Naive B cell (primary cell): ENCODE measurements at regions not wholly inside any gene's neighbourhood (a gene's known extent, or its start where the extent isn't known, plus 50 kb on each side); places are given as distances from the start of the nearest gene placed in this dataset.

Experiments
- ATAC-seq, 2 donors: fragments of 150-1000 bp; cut with Tn5 transposase; 2 replicates each; pipeline ENCODE4 v1.10.0; 2021; ENCODE audit warnings: low read depth in 2 of 2, mild to moderate bottlenecking in 2 of 2, moderate library complexity in 2 of 2
- DNase-seq: peaks from one replicate; pipeline ENCODE4 v3.0.0; 2022
- H3K27ac Mint-ChIP-seq, 6 donors: one replicate each; pipeline ENCODE4 v1.8.0; 2020 to 2022; ENCODE audit warnings: mild to moderate bottlenecking in 6 of 6, mixed read lengths in 6 of 6, moderate library complexity in 5 of 6, inconsistent platforms in 2 of 6
- H3K27me3 Mint-ChIP-seq, 3 donors: one replicate each; pipeline ENCODE4 v1.8.0; 2021 to 2022; ENCODE audit warnings: mixed read lengths in 3 of 3, mild to moderate bottlenecking in 1 of 3
- H3K36me3 Mint-ChIP-seq, 2 donors: one replicate each; pipeline ENCODE4 v1.8.0; 2020 to 2022; ENCODE audit warnings: mixed read lengths in 2 of 2, inconsistent platforms in 1 of 2, mild to moderate bottlenecking in 1 of 2
- H3K4me1 Mint-ChIP-seq, 3 donors: one replicate each; pipeline ENCODE4 v1.8.0; 2020 to 2022; ENCODE audit warnings: mixed read lengths in 3 of 3, inconsistent platforms in 1 of 3, mild to moderate bottlenecking in 1 of 3, moderate library complexity in 1 of 3
- H3K4me3 Mint-ChIP-seq, 8 donors: one replicate each; pipeline ENCODE4 v1.8.0; 2020 to 2022; ENCODE audit warnings: mild to moderate bottlenecking in 8 of 8, mixed read lengths in 8 of 8, moderate library complexity in 8 of 8, inconsistent platforms in 2 of 8
- H3K9me3 Mint-ChIP-seq, 7 donors: one replicate each; pipeline ENCODE4 v1.8.0; 2020 to 2022; ENCODE audit warnings: mixed read lengths in 7 of 7, mild to moderate bottlenecking in 5 of 7, inconsistent platforms in 2 of 7, moderate library complexity in 1 of 7

DNA sequence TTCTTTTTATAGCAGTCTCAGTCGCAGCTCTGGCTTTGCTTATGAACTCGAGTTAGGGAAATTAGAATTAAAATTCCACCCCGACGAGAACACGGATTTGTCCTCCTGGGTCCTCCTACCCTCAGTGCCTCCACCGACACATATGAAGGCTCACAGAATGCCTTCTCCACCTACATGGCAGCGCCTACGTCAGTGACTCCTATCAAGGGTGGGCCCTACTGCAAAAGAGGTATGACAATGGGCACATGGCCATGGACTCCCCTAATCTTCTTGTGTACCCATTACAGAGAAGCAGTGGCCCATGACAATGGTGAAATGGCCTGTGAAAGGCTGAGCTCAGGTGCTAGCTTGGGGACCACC is 173.0 kb upstream of the TLE3 start:
- Mint-ChIP-seq H3K4me3 (peak overlapping the region in 5 of 8 donors; percentile 36 to 78 (median 51)), H3K4me1 (peaks cover 60 to 74% (median 66%) of the 10 kb centered on the region in 3 donors), H3K27ac (peak overlapping the region in 2 of 6 donors; percentile 38 to 63), H3K9me3 (no peaks in the 10 kb centered on the region), H3K27me3 (peaks cover 0 to 29% (median 8%) of the 10 kb centered on the region in 3 donors), H3K36me3 (no peaks in the 10 kb centered on the region)
- DNase-seq: no peak
- ATAC-seq: no peak

DNA sequence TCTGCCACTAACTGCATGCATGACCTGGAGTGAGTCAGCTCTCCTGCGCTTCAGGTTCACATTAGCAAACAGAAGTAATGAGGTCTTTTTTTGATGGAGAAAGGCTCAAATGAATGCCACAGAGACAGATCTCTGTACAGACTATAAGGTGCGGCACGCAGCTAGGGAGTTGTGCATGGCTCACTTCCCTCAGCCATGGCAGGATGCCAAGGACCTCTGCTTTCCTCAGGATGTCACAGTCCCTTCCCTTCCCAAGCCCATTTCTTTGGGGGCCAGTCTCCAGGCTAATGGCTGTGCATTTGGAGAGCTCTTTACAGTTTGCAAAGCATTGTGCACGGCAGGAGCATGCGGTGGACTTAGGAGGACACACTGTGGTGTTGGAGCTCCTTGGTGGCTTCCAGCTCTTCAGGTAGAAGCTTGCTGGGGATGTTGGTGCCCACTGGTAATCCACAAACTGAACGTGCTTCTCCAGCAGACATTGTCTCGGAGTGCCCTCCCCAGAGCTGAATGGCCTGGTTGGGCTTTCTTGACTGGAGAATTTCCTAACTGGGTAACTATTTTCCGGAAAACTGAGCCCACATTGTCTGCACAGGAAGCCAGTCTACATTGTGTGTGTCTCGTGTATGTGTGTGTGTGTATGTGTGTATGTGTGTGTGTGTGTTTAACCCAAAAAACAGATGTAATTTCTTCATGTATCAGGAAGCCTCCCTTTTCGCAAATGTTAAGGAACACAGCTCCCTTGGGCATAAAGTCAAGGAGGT is 172.5 kb upstream of the TLE3 start:
- peaks cover 66 to 79% (median 71%) of the 10 kb centered on the region in 3 donors for H3K4me1 Mint-ChIP-seq
- no peaks in the 10 kb centered on the region for H3K9me3 Mint-ChIP-seq
- H3K36me3 Mint-ChIP-seq: no peaks in the 10 kb centered on the region
- peak overlapping the region in 4 of 6 donors; percentile 9 to 63 (median 31) for H3K27ac Mint-ChIP-seq
- peaks cover 0 to 26% (median 7%) of the 10 kb centered on the region in 3 donors for H3K27me3 Mint-ChIP-seq
- peak overlapping the region in 6 of 8 donors; percentile 36 to 78 (median 48) for H3K4me3 Mint-ChIP-seq
- ATAC-seq (peak in 1 of 2 donors; percentile 6), DNase-seq (no peak)

DNA sequence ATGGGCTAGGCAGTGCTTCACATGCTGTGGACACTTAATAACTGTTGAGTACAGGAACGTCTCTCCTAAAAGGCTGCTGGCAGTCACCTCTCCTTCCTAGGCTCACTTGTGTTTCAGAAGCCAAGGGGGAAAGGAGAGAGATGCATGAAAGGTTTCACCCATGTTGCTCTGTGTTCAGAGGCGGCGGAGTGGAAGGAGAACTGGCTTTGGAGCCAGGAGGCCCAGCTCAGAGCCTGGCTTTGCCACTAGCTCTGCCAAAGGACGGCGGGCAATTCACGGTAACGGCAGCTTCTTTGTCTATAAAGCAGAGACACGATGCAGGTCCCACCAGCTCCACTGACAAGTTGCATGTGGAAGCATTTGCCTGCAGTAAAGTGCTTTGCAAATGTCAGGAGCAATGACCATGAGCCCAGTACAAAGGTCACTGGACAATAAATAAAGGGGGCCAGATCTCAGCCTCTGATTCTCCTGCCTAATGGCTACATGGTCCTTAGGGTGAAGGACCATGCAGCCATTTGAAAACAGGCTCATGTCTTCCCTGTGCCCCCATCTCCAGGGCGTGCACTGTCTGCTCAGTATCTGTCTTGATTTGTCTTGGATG is 171.7 kb upstream of the TLE3 start:
- Mint-ChIP-seq H3K36me3 (no peaks in the 10 kb centered on the region), H3K27ac (peak overlapping the region in 1 of 6 donors; percentile 47), H3K27me3 (peaks cover 0 to 22% (median 3%) of the 10 kb centered on the region in 3 donors), H3K9me3 (no peaks in the 10 kb centered on the region), H3K4me1 (peaks cover 66 to 87% (median 77%) of the 10 kb centered on the region in 3 donors), H3K4me3 (peak overlapping the region in 5 of 8 donors; percentile 21 to 78 (median 51))
- ATAC-seq: no peak
- DNase-seq: no peak

DNA sequence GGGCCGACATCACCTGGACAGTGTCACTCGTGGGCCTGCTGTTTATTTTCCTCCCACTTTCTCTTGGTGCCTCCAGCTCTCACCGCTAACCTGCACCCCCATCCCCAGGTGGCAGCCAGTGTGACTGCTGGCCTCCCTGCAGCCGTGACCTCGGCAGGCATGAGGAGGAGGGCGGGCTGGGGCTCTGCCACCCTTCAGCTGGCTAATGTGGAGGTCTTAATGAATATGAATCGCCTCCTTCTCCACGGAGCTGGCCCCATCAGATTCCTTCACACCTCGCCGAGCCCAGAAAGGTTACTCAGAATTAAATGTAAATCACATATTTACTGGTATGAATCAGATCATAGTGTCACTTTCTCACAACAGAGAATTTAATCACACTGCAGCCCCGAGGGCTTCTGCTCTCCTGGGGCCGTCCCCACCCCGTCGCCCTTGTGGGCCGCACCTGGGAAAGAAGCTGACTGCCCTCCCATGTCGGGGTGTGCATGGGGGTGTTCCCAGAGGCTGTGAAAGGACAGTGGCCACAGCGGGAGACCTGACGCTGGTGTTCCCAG is 171.1 kb upstream of the TLE3 start:
- Mint-ChIP-seq H3K9me3 (no peaks in the 10 kb centered on the region), H3K4me1 (peaks cover 71 to 92% (median 83%) of the 10 kb centered on the region in 3 donors), H3K4me3 (peak overlapping the region in 6 of 8 donors; percentile 29 to 81 (median 70)), H3K36me3 (no peaks in the 10 kb centered on the region), H3K27ac (peak overlapping the region in 3 of 6 donors; percentile 49 to 68 (median 66)), H3K27me3 (peaks cover 0 to 22% (median 2%) of the 10 kb centered on the region in 3 donors)
- no peak for DNase-seq
- peak; percentile 17 to 29 for ATAC-seq

DNA sequence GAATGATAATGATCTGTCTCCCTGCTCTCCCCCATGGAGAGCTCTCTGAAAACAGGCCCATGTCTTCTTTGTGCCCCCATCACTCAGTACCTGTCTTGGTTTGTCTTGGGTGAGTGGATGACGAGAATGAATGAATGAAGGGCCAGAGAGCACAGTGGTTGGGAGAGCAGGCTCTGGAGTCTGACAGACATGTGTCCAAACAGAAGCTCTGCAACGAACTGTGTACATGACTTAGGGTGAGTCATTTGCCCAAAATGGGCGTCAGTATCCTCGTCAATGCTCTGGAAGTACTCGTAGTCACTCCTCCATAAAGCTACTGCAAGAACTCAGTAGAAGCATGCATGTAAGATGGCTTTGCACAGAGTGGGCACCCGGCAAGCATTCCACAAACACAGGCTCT is 170.2 kb upstream of the TLE3 start:
- Mint-ChIP-seq H3K9me3 (no peaks in the 10 kb centered on the region), H3K27ac (peak overlapping the region in 5 of 6 donors; percentile 7 to 68 (median 34)), H3K36me3 (no peaks in the 10 kb centered on the region), H3K4me1 (peaks cover 76 to 98% (median 88%) of the 10 kb centered on the region in 3 donors), H3K4me3 (peak overlapping the region in 4 of 8 donors; percentile 56 to 78 (median 66)), H3K27me3 (peaks cover 0 to 21% (median 0%) of the 10 kb centered on the region in 3 donors)
- no peak for DNase-seq
- ATAC-seq: no peak

DNA sequence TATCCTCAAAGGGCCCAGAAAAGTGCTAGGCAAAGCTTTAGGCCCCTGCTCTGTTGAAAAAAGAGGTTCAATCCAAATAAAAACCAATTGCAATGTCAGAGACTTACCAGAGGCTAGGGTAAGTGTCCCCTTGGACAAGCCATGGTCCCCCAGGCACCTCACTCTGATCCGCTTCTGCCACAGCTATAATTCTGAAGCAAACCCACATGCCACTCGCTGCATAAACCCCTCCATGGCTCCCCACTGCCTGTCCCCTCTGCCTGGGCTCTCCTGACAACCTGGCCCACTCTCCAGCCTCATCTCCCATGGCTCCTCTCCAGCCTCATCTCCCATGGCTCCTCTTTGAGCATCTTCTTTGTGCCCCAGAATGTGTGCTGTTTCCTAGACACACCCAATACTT is 169.6 kb upstream of the TLE3 start:
- Mint-ChIP-seq H3K27ac (peak overlapping the region in 3 of 6 donors; percentile 67 to 77 (median 68)), H3K4me3 (peak overlapping the region in 6 of 8 donors; percentile 38 to 88 (median 71)), H3K4me1 (peaks cover 77 to 100% (median 91%) of the 10 kb centered on the region in 3 donors), H3K9me3 (no peaks in the 10 kb centered on the region), H3K27me3 (peaks cover 0 to 16% (median 0%) of the 10 kb centered on the region in 3 donors), H3K36me3 (no peaks in the 10 kb centered on the region)
- DNase-seq (no peak), ATAC-seq (no peak)

DNA sequence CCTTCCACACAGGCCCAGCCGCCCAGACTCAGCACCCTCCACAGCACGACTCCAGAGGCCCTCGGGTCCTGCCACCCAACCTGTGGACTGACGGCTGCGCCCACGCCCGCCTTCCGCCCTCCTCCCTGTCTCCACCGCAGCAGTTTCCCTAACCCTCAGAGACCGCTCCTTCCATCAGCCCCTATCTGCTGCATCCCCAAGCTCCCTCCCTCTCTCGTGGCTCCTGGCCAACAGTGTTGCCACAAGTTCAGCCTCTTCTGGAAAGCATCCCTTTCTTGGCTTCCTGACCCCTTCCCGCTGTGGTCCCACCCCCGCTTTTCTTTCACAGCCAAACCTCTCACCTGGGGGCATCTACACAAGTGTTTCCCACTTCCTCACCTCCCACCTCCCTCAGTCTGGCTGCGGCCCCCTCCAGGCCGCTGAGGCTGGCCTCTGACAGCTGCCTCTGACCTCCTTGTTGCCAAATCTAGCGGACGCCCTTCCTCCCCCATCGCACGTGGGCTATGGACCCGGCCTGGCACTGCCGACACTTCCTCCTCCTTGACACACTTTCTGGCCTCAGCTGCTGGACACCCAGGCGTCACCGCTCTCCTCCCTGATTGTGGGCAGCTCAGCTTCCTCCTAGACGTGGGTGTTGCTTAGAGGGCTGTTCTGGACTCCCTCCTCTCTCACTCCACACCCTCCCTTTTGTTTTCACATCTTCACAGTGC is 168.8 kb upstream of the TLE3 start:
- DNase-seq: peak; percentile 47
- Mint-ChIP-seq H3K9me3 (no peaks in the 10 kb centered on the region), H3K4me1 (peaks cover 79 to 99% (median 95%) of the 10 kb centered on the region in 3 donors), H3K4me3 (peak overlapping the region in 7 of 8 donors; percentile 56 to 88 (median 69)), H3K36me3 (no peaks in the 10 kb centered on the region), H3K27me3 (peaks cover 0 to 16% (median 0%) of the 10 kb centered on the region in 3 donors), H3K27ac (peak overlapping the region in 5 of 6 donors; percentile 11 to 77 (median 68))
- ATAC-seq: peak; percentile 21 to 29

DNA sequence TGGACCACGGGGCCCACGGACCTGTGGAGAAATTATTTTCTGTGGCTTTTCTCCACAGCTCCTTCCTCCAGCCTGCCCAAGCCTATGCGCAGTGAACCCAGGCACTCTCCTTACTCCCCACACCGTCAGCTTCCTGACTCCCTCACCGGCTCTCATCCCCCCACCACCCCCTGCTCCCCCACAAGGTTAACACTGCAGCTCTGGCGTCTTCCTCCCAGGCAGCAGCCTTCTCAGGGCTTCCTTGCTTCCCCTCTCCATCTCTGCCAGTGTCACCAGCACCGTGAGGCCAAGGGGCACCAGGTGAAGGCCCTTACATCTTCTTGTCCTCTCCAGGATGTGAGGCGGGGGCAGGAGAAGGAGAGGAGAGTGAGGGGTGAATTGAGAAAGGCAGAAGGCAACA is 168.3 kb upstream of the TLE3 start:
- H3K4me1 Mint-ChIP-seq: peaks cover 74 to 99% (median 92%) of the 10 kb centered on the region in 3 donors
- peaks cover 0 to 16% (median 0%) of the 10 kb centered on the region in 3 donors for H3K27me3 Mint-ChIP-seq
- H3K36me3 Mint-ChIP-seq: no peaks in the 10 kb centered on the region
- H3K9me3 Mint-ChIP-seq: no peaks in the 10 kb centered on the region
- peak overlapping the region in 3 of 6 donors; percentile 72 to 78 (median 77) for H3K27ac Mint-ChIP-seq
- peak overlapping the region in 6 of 8 donors; percentile 13 to 88 (median 72) for H3K4me3 Mint-ChIP-seq
- ATAC-seq (no peak), DNase-seq (no peak)

DNA sequence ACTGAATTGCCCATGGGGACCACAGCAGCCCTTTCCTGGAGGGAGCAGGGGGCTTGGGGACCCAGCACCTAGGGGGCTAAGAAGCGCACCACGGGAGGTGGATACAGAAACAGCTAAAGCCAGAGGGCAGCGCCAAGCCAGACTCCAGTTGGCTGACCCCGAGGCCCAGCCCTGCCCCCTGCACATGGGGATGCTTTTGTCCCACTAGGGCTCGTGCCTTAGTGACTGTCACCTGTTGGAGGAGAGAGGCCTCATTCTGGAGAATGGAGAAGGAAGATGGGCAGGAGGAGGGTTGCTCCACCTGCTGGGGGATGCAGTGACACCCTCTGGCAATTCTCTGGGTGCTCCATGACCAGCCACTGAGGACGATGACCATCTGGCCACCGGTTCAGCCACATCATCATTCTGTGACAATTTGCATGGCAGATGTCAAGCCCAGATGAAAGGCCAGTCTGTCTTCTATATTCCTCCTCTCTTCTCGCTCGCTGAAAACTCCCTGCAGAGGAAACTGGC is 167.8 kb upstream of the TLE3 start:
- peaks cover 73 to 99% (median 92%) of the 10 kb centered on the region in 3 donors for H3K4me1 Mint-ChIP-seq
- peaks cover 0 to 16% (median 0%) of the 10 kb centered on the region in 3 donors for H3K27me3 Mint-ChIP-seq
- H3K36me3 Mint-ChIP-seq: no peaks in the 10 kb centered on the region
- DNase-seq: no peak
- ATAC-seq: no peak
- peak overlapping the region in 2 of 6 donors; percentile 5 to 78 for H3K27ac Mint-ChIP-seq
- H3K4me3 Mint-ChIP-seq: peak overlapping the region in 6 of 8 donors; percentile 5 to 88 (median 62)
- H3K9me3 Mint-ChIP-seq: no peaks in the 10 kb centered on the region

DNA sequence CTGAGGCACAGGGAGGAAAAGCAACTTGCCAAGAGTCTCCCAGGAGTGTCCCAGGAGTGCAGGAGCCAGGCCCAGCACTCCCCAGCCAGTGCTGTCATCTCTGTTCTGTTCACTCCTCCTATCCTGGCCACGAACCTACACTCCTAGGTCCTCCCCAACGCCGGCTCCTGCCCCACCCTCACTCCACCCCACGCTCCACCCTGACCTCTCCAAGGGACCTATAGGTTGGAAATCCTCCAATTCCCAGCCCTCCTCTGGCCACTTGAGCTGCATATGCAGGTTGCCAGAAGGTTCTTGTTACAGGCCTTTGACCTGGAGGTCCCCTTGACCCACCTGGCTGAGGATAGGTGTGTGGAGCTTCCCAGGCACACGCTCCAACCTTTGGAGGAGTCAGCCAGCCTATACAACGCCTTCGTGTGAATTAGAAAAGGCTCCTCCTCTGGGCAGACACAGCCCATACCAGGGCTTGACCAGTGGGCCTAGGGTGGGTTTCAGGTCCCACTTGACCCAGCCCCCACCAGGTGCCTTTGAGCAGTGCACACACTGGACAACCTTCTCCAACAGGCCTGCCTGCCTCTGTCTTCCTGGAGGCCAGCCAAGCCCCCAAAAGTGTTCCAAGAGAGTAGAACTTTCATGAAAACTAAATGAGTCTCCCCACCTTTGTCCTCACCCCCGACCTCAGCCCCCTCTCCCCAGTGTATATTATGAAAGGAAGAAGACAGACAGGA is 167.2 kb upstream of the TLE3 start:
- Mint-ChIP-seq H3K27me3 (peaks cover 0 to 16% (median 0%) of the 10 kb centered on the region in 3 donors), H3K27ac (peak overlapping the region in 1 of 6 donors; percentile 42), H3K9me3 (no peaks in the 10 kb centered on the region), H3K4me3 (peak overlapping the region in 5 of 8 donors; percentile 28 to 75 (median 72)), H3K36me3 (no peaks in the 10 kb centered on the region), H3K4me1 (peaks cover 73 to 99% (median 92%) of the 10 kb centered on the region in 3 donors)
- no peak for ATAC-seq
- DNase-seq: no peak

DNA sequence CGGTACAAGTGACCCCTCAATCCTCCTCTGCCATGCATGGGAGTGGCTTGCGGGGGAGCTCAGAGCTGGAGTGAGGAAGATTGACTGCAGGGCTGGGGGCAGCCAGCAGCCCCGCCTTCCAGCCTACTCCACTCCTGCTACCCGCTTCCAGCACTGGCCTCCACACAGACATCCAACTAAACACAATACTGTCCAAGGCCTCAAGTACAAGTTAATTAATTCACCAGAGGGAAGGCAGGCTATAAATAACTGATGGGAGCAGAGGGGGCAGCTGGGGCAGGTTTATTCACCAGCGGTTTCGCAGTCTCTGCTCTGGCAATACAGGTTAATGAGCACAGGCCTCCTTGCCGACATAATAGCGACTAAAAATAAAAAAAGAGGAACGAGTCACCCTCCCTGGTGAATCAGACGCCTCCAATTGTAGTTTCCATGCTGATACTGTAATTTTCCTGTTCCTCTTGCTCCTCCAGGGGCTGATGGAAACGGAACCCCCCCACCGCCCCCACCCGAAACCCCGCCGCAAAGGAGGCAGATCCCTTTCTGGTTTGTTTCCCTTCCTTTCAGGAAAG is 166.4 kb upstream of the TLE3 start:
- Mint-ChIP-seq H3K4me1 (peaks cover 74 to 99% (median 92%) of the 10 kb centered on the region in 3 donors), H3K27ac (peak overlapping the region in 5 of 6 donors; percentile 17 to 76 (median 55)), H3K4me3 (peak overlapping the region; percentile 9 to 84 (median 66)), H3K9me3 (no peaks in the 10 kb centered on the region), H3K36me3 (no peaks in the 10 kb centered on the region), H3K27me3 (peaks cover 0 to 16% (median 0%) of the 10 kb centered on the region in 3 donors)
- DNase-seq (peak; percentile 64), ATAC-seq (peak; percentile 66 to 73)
